Activated CD8-positive, alpha-beta T cell treated with anti-CD3 and anti-CD28 coated beads, Interleukin-2, amount 10 ng/mL, durations not matched to agents 7 days and 5 days (primary cell): ENCODE measurements at regions not wholly inside any gene's neighbourhood (a gene's known extent, or its start where the extent isn't known, plus 50 kb on each side); places are given as distances from the start of the nearest gene placed in this dataset.

Source experiments
- ATAC-seq: fragments of 150-1000 bp; cut with Tn5 transposase; one replicate; pipeline ENCODE4 v1.10.0; 2021; ENCODE audit warnings: moderate library complexity
- CTCF ChIA-PET: fragments of 350-600 bp; sonication (Branson Sonifier 250); formaldehyde crosslinking; loops from one replicate; lab custom pipeline; 2021; ENCODE audit warnings: antibody characterized with exemption; lab: Charles Lee
- POLR2A ChIA-PET: fragments of 350-600 bp; sonication (Branson Sonifier 250); formaldehyde crosslinking; loops from one replicate; lab custom pipeline; 2021; ENCODE audit warnings: antibody characterized with exemption; lab: Charles Lee
- DNase-seq: peaks from one replicate; pipeline ENCODE4 v3.0.0-alpha.2; 2020
- H3K27ac Mint-ChIP-seq: one replicate; pipeline ENCODE4 v1.8.0; 2021; ENCODE audit warnings: mild to moderate bottlenecking, mixed read lengths
- H3K27me3 Mint-ChIP-seq: one replicate; pipeline ENCODE4 v1.8.0; 2021; ENCODE audit warnings: low read depth, mixed read lengths
- H3K36me3 Mint-ChIP-seq: one replicate; pipeline ENCODE4 v1.8.0; 2021; ENCODE audit warnings: low read depth, mixed read lengths
- H3K4me1 Mint-ChIP-seq: one replicate; pipeline ENCODE4 v1.8.0; 2021; ENCODE audit warnings: low read depth, mixed read lengths
- H3K4me3 Mint-ChIP-seq: one replicate; pipeline ENCODE4 v1.8.0; 2021; ENCODE audit warnings: mild to moderate bottlenecking, mixed read lengths
- H3K9me3 Mint-ChIP-seq: one replicate; pipeline ENCODE4 v1.8.0; 2022; ENCODE audit warnings: mixed read lengths; ENCODE audit not compliant: insufficient read depth

- no peaks in the 10 kb centered on the region for H3K9me3 Mint-ChIP-seq
- ATAC-seq, result no peak
- peaks cover 7% of the 10 kb centered on the region for H3K4me1 Mint-ChIP-seq
- DNase-seq, result no peak
- H3K4me3 Mint-ChIP-seq, result no peak overlapping the region
- POLR2A ChIA-PET, result no interaction called here
- H3K36me3 Mint-ChIP-seq, result no peaks in the 10 kb centered on the region
- CTCF ChIA-PET, result interaction anchor here (1.2 to 4.8 kb wide), 2 partner anchors 10 to 14 kb away, joined by 3 to 17 read pairs; no protein-coding TSS in a partner anchor
- H3K27ac Mint-ChIP-seq, result no peak overlapping the region
- no peaks in the 10 kb centered on the region for H3K27me3 Mint-ChIP-seq
Observed at GRCh38 chr12:76636121-76636692, 76.6 kb upstream of the OSBPL8 start.

GRCh38 chr12:76637807-76638206 is 78.2 kb upstream of the OSBPL8 start:
- Mint-ChIP-seq H3K27ac (no peak overlapping the region), H3K9me3 (no peaks in the 10 kb centered on the region), H3K4me1 (peaks cover 7% of the 10 kb centered on the region), H3K36me3 (no peaks in the 10 kb centered on the region), H3K4me3 (no peak overlapping the region), H3K27me3 (no peaks in the 10 kb centered on the region)
- POLR2A ChIA-PET, result no interaction called here
- CTCF ChIA-PET, result interaction anchor here (4.8 kb wide), 1 partner anchor 16 kb away, joined by 17 read pairs; no protein-coding TSS in a partner anchor
- no peak for ATAC-seq
- no peak for DNase-seq

- Mint-ChIP-seq H3K4me3 (no peak overlapping the region), H3K27me3 (no peaks in the 10 kb centered on the region), H3K4me1 (peaks cover 7% of the 10 kb centered on the region), H3K9me3 (no peaks in the 10 kb centered on the region), H3K27ac (no peak overlapping the region), H3K36me3 (no peaks in the 10 kb centered on the region)
- CTCF ChIA-PET, result interaction anchor here (1.3 kb wide), 1 partner anchor 371 kb away, joined by 3 read pairs; no protein-coding TSS in a partner anchor
- ATAC-seq, result no peak
- POLR2A ChIA-PET, result no interaction called here
- DNase-seq, result no peak
Observed at GRCh38 chr12:76639646-76640045, 80.1 kb upstream of the OSBPL8 start.

GRCh38 chr12:76641073-76641472 is 81.5 kb upstream of the OSBPL8 start:
- POLR2A ChIA-PET, result no interaction called here
- H3K27me3 Mint-ChIP-seq, result no peaks in the 10 kb centered on the region
- no peak overlapping the region for H3K27ac Mint-ChIP-seq
- no peak overlapping the region for H3K4me3 Mint-ChIP-seq
- ATAC-seq (no peak), DNase-seq (no peak)
- CTCF ChIA-PET, result no interaction called here
- no peaks in the 10 kb centered on the region for H3K9me3 Mint-ChIP-seq
- peaks cover 7% of the 10 kb centered on the region for H3K4me1 Mint-ChIP-seq
- no peaks in the 10 kb centered on the region for H3K36me3 Mint-ChIP-seq

- ChIA-PET POLR2A (no interaction called here), CTCF (no interaction called here)
- Mint-ChIP-seq H3K4me3 (no peak overlapping the region), H3K27me3 (no peaks in the 10 kb centered on the region), H3K4me1 (no peaks in the 10 kb centered on the region), H3K36me3 (no peaks in the 10 kb centered on the region), H3K27ac (no peak overlapping the region), H3K9me3 (no peaks in the 10 kb centered on the region)
- DNase-seq, result no peak
- no peak for ATAC-seq
Observed at GRCh38 chr12:76641961-76642360, 82.4 kb upstream of the OSBPL8 start.

GRCh38 chr12:76643438-76643837 is 83.9 kb upstream of the OSBPL8 start:
- ChIA-PET POLR2A (no interaction called here), CTCF (interaction anchor here (1.0 kb wide), 1 partner anchor 177 kb away, joined by 3 read pairs; no protein-coding TSS in a partner anchor)
- no peaks in the 10 kb centered on the region for H3K4me1 Mint-ChIP-seq
- no peak for DNase-seq
- ATAC-seq, result no peak
- no peak overlapping the region for H3K27ac Mint-ChIP-seq
- no peak overlapping the region for H3K4me3 Mint-ChIP-seq
- no peaks in the 10 kb centered on the region for H3K9me3 Mint-ChIP-seq
- H3K27me3 Mint-ChIP-seq, result peaks cover under 1% of the 10 kb centered on the region
- H3K36me3 Mint-ChIP-seq, result no peaks in the 10 kb centered on the region

- ATAC-seq (no peak), DNase-seq (no peak)
- ChIA-PET CTCF (no interaction called here), POLR2A (no interaction called here)
- peaks cover 9% of the 10 kb centered on the region for H3K27me3 Mint-ChIP-seq
- no peak overlapping the region for H3K4me3 Mint-ChIP-seq
- no peaks in the 10 kb centered on the region for H3K4me1 Mint-ChIP-seq
- no peaks in the 10 kb centered on the region for H3K36me3 Mint-ChIP-seq
- no peaks in the 10 kb centered on the region for H3K9me3 Mint-ChIP-seq
- H3K27ac Mint-ChIP-seq, result no peak overlapping the region
Observed at GRCh38 chr12:76644950-76645349, 85.4 kb upstream of the OSBPL8 start.

GRCh38 chr12:76645934-76646333 is 86.4 kb upstream of the OSBPL8 start:
- no peaks in the 10 kb centered on the region for H3K4me1 Mint-ChIP-seq
- H3K36me3 Mint-ChIP-seq, result no peaks in the 10 kb centered on the region
- no peak overlapping the region for H3K4me3 Mint-ChIP-seq
- no peak overlapping the region for H3K27ac Mint-ChIP-seq
- no peak for DNase-seq
- peaks cover 10% of the 10 kb centered on the region for H3K27me3 Mint-ChIP-seq
- POLR2A ChIA-PET, result no interaction called here
- H3K9me3 Mint-ChIP-seq, result no peaks in the 10 kb centered on the region
- CTCF ChIA-PET, result interaction anchor here (0.9 kb wide), 1 partner anchor 10 kb away, joined by 3 read pairs; no protein-coding TSS in a partner anchor
- ATAC-seq, result no peak

- H3K36me3 Mint-ChIP-seq, result no peaks in the 10 kb centered on the region
- ChIA-PET CTCF (interaction anchor here (0.6 to 0.9 kb wide), 2 partner anchors 10 to 365 kb away, joined by 3 read pairs; no protein-coding TSS in a partner anchor), POLR2A (no interaction called here)
- H3K27me3 Mint-ChIP-seq, result peaks cover 10% of the 10 kb centered on the region
- no peak for ATAC-seq
- H3K27ac Mint-ChIP-seq, result no peak overlapping the region
- DNase-seq, result no peak
- H3K9me3 Mint-ChIP-seq, result no peaks in the 10 kb centered on the region
- no peaks in the 10 kb centered on the region for H3K4me1 Mint-ChIP-seq
- no peak overlapping the region for H3K4me3 Mint-ChIP-seq
Observed at GRCh38 chr12:76646366-76646765, 86.8 kb upstream of the OSBPL8 start.

GRCh38 chr12:76649099-76649498 is 89.5 kb upstream of the OSBPL8 start:
- POLR2A ChIA-PET, result no interaction called here
- no peak for ATAC-seq
- Mint-ChIP-seq H3K27me3 (peaks cover 14% of the 10 kb centered on the region), H3K9me3 (no peaks in the 10 kb centered on the region), H3K27ac (no peak overlapping the region), H3K4me1 (no peaks in the 10 kb centered on the region), H3K36me3 (no peaks in the 10 kb centered on the region), H3K4me3 (no peak overlapping the region)
- CTCF ChIA-PET, result no interaction called here
- no peak for DNase-seq

- H3K4me1 Mint-ChIP-seq, result no peaks in the 10 kb centered on the region
- H3K9me3 Mint-ChIP-seq, result peaks cover 3% of the 10 kb centered on the region
- no peak overlapping the region for H3K27ac Mint-ChIP-seq
- ATAC-seq, result no peak
- CTCF ChIA-PET, result no interaction called here
- H3K27me3 Mint-ChIP-seq, result peaks cover 14% of the 10 kb centered on the region
- no peak for DNase-seq
- no peak overlapping the region for H3K4me3 Mint-ChIP-seq
- H3K36me3 Mint-ChIP-seq, result no peaks in the 10 kb centered on the region
- POLR2A ChIA-PET, result no interaction called here
Observed at GRCh38 chr12:76652402-76652801, 92.8 kb upstream of the OSBPL8 start.

- ATAC-seq, result no peak
- H3K27ac Mint-ChIP-seq, result no peak overlapping the region
- CTCF ChIA-PET, result no interaction called here
- POLR2A ChIA-PET, result no interaction called here
- peaks cover 3% of the 10 kb centered on the region for H3K9me3 Mint-ChIP-seq
- H3K4me1 Mint-ChIP-seq, result no peaks in the 10 kb centered on the region
- no peaks in the 10 kb centered on the region for H3K36me3 Mint-ChIP-seq
- H3K27me3 Mint-ChIP-seq, result peaks cover 16% of the 10 kb centered on the region
- no peak overlapping the region for H3K4me3 Mint-ChIP-seq
- no peak for DNase-seq
Observed at GRCh38 chr12:76653342-76653741, 93.8 kb upstream of the OSBPL8 start.

GRCh38 chr12:76664731-76665130 is 99.2 kb upstream of the ZDHHC17 start:
- ChIA-PET POLR2A (no interaction called here), CTCF (no interaction called here)
- H3K27me3 Mint-ChIP-seq, result peaks cover 6% of the 10 kb centered on the region
- no peak for DNase-seq
- peaks cover 5% of the 10 kb centered on the region for H3K4me1 Mint-ChIP-seq
- H3K9me3 Mint-ChIP-seq, result no peaks in the 10 kb centered on the region
- H3K27ac Mint-ChIP-seq, result no peak overlapping the region
- H3K36me3 Mint-ChIP-seq, result no peaks in the 10 kb centered on the region
- H3K4me3 Mint-ChIP-seq, result no peak overlapping the region
- no peak for ATAC-seq
